Kidney epithelial cell (primary cell): ENCODE measurements at regions not wholly inside any gene's neighbourhood (a gene's known extent, or its start where the extent isn't known, plus 50 kb on each side); places are given as distances from the start of the nearest gene placed in this dataset.

Experiments
- DNase-seq: peaks from one replicate; pipeline ENCODE4 v3.0.0-alpha.2; 2010; ENCODE audit warnings: low read depth
- H3K27me3 ChIP-seq: 2 replicates; pipeline ENCODE4 v1.6.0; 2011; ENCODE audit warnings: low read length; ENCODE audit not compliant: control insufficient read depth, insufficient read depth
- H3K36me3 ChIP-seq: 2 replicates; pipeline ENCODE4 v1.5.1; 2011; ENCODE audit warnings: low read length; ENCODE audit not compliant: control insufficient read depth, insufficient read depth
- H3K4me3 ChIP-seq: 2 replicates; pipeline ENCODE4 v1.5.1; 2011; ENCODE audit warnings: low read depth, mild to moderate bottlenecking, control low read depth, low read length
- TF ChIP-seq, protein P1 (sequence below): IDR thresholded peaks from 2 replicates; pipeline ENCODE4 v1.5.1; 2011; ENCODE audit warnings: mild to moderate bottlenecking, moderate library complexity, low read length, control low read depth, inconsistent platforms; ENCODE audit not compliant: insufficient read depth, poor library complexity, severe bottlenecking

DNA sequence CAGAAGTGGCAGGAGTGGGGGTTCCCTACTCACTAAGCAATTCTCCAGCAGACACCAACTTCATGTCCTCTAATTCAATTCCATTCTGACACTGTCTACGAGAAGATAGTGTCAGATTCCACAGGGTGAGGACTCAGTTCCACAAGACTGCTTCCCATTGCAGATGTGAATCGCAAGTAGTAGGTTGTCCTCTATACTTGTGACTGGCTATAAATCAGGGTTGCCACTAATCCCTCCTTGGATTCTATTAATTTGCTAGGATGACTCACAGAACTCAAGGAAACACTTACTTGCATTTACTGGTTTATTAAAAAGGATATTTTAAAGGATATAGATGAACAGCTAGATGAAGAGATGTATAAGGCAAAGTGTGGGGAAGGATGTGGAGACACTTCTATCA, 184.1 kb upstream of the ACVR2A start:
- no peak overlapping the region for H3K4me3 ChIP-seq
- no peaks in the 10 kb centered on the region for H3K27me3 ChIP-seq
- no peak for DNase-seq
- H3K36me3 ChIP-seq = no peaks in the 10 kb centered on the region
- TF ChIP-seq, protein P1, sequence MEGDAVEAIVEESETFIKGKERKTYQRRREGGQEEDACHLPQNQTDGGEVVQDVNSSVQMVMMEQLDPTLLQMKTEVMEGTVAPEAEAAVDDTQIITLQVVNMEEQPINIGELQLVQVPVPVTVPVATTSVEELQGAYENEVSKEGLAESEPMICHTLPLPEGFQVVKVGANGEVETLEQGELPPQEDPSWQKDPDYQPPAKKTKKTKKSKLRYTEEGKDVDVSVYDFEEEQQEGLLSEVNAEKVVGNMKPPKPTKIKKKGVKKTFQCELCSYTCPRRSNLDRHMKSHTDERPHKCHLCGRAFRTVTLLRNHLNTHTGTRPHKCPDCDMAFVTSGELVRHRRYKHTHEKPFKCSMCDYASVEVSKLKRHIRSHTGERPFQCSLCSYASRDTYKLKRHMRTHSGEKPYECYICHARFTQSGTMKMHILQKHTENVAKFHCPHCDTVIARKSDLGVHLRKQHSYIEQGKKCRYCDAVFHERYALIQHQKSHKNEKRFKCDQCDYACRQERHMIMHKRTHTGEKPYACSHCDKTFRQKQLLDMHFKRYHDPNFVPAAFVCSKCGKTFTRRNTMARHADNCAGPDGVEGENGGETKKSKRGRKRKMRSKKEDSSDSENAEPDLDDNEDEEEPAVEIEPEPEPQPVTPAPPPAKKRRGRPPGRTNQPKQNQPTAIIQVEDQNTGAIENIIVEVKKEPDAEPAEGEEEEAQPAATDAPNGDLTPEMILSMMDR = no peak

DNA sequence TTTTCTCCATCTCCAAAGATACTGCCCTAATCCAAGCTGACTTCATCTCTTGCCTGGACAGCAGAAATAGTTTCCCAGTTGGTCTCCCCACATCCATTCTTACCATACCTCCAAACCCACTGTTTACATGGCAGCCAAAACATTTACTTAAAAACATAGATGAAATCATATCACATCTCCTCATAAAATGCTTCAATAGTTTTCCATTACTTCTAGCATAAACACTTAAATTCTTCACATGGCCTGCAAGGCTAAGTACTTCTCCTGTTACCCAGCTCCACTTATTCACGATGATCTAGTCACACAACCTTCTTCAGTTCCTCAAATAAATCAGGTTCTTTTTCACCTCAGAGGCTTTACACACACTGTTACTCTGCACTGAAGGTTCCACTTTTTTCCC, 185.8 kb upstream of the ACVR2A start:
- no peak for DNase-seq
- H3K4me3 ChIP-seq = no peak overlapping the region
- TF ChIP-seq, protein P1 = no peak
- H3K36me3 ChIP-seq = no peaks in the 10 kb centered on the region
- no peaks in the 10 kb centered on the region for H3K27me3 ChIP-seq

GRCh38 chr2:147657086-147658000, 187.5 kb upstream of the ACVR2A start:
- no peak for DNase-seq
- Histone ChIP-seq H3K36me3 (no peaks in the 10 kb centered on the region), H3K4me3 (no peak overlapping the region), H3K27me3 (no peaks in the 10 kb centered on the region)
- TF ChIP-seq, protein P1 = no peak

DNA sequence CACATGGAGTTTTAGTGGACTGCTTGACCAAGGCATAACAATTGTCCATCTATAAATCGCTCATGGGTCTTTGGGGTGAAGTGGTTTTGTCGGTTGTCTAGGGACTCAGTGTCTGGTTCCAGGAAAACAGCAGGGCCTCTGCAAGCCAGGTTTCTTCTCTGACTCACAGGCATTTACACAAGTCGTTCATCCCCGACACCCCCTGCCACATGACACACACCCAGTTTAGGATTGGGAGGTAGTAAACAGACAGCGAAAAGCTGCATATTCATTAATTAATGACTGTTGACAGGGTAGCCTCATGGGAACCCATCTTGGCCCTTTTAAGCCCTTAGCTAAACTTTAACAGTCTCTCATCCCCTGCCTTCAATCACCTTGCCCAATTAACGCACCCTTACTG, 194.8 kb upstream of the ACVR2A start:
- Histone ChIP-seq H3K27me3 (no peaks in the 10 kb centered on the region), H3K4me3 (no peak overlapping the region), H3K36me3 (no peaks in the 10 kb centered on the region)
- DNase-seq = no peak
- TF ChIP-seq, protein P1 = no peak

DNA sequence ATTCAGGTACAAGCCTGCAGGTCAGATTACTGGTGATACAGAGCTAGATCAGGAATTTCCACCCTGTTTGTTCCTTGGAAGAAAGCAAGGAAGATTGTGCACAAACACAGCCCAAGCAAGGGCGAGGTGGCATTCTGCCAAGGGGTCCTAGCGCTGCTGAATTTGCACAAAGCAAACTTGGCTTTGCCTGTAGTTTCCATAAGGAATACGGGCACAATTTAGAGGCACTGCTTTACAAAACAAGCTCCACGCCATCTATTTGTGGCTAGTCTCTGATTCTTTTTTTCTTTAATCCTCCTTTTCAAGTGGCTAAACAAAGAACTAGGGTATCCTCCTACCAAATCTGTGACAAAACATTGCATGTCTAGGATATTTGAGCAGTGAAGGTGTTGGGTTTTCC, 195.5 kb upstream of the ACVR2A start:
- TF ChIP-seq, protein P1 = no peak
- no peaks in the 10 kb centered on the region for H3K36me3 ChIP-seq
- H3K27me3 ChIP-seq = no peaks in the 10 kb centered on the region
- no peak for DNase-seq
- H3K4me3 ChIP-seq = no peak overlapping the region

DNA sequence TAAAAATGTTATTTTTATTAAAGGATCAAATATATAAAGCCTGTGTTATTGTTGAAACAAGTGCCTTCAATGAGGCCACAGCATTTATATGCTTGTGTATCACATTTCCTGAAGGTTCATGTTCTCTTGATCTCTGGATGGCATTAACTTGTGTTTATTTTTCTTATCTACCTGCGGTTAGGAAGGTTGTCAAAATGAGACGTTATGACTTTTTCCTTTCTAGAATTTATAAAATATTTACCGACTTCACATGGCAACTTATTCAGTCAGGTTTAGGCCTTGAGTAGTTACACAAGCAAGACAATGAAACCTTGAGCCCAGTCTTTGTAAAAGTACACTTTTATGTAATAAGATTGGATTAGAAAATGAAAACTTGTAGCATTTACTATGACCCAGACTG, 196.4 kb upstream of the ACVR2A start:
- Histone ChIP-seq H3K4me3 (no peak overlapping the region), H3K36me3 (no peaks in the 10 kb centered on the region), H3K27me3 (no peaks in the 10 kb centered on the region)
- TF ChIP-seq, protein P1 = no peak
- no peak for DNase-seq
